Femur (tissue), 1 donor: ENCODE measurements at regions not wholly inside any gene's neighbourhood (a gene's known extent, or its start where the extent isn't known, plus 50 kb on each side); places are given as distances from the start of the nearest gene placed in this dataset.

ENCODE experiments used
- DNase-seq: peaks from one replicate; pipeline ENCODE4 v3.0.0-alpha.2; 2017

GRCh38 chr13:70357031-70357430 is 248.8 kb upstream of the KLHL1 start:
- DNase-seq, result no peak

- DNase-seq, result no peak
These were observed 244.8 kb upstream of the KLHL1 start for GRCh38 chr13:70353096-70353495.

GRCh38 chr13:70347947-70348620 is 239.8 kb upstream of the KLHL1 start:
- no peak for DNase-seq

GRCh38 chr13:70339738-70340137 is 231.5 kb upstream of the KLHL1 start:
- no peak for DNase-seq

DNA sequence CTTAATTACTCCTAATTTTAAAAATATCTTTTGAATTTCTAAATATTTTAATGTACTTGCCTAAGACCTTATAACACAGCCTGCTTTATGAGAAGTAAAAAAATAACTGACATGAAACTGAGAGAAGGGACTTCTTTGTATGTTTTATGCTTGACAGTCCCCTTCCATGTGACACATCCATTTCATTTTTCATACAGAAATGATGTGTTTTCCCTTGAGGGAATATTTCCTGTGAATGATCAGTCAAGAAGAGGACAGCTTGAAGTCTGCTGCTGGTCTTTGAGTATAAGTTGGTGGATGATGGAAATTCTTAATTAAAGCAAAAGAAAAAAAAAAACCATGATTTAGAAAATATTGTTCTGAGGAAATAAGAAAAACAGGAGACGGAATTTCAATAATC is 230.4 kb upstream of the KLHL1 start:
- no peak for DNase-seq

GRCh38 chr13:70336866-70337265 is 228.6 kb upstream of the KLHL1 start:
- no peak for DNase-seq

- DNase-seq, result no peak
These were observed 225.5 kb upstream of the KLHL1 start for GRCh38 chr13:70333752-70334151.

DNA sequence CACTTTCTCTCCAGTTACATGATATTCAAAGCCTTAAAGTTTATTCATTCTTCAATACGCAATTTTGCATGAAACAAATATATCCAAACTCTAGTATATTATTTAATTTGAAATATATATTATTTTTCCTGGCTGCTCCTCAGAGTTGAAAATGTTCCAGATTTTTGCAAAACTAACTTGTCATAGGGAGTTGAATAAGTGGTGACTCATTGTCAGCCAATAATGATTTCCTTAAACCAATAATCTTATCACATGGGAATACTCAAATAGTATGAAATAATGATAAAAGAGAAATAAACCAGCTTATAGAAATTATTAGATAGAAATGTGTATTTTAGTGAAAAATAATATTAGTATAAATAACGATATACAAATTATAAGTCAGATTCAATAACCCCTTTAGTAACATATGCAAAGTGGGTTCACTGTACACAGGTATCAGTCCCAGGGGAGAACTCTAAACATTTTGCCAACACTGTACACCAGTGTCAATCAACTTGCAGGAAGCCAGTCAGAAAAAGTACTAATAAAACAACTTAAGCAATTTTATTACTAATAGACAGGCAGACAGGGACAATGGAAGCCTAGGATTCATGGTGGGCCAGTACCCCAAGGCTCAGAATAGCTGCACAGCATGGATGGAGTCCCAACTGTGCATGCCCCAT is 222.6 kb upstream of the KLHL1 start:
- DNase-seq, result no peak

DNA sequence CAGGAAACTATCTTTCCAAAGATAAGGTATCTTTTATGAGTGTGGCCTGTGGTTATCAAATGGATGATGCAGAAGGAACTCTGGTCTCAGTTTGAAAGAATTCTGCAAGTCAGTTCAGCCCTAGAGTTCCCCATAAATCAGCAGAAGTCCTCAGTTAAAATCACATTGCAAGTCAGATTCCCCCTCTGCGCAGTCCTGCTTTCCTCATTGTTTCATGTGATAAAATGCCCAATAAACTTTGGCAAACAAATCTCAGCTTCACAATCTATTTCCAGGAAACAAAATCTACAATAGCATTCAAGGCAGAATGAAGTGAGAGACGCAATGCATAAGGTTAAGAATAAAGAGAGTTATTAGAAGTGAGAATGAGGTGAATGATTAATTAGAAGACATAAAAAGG is 216.3 kb upstream of the KLHL1 start:
- DNase-seq, result no peak

DNA sequence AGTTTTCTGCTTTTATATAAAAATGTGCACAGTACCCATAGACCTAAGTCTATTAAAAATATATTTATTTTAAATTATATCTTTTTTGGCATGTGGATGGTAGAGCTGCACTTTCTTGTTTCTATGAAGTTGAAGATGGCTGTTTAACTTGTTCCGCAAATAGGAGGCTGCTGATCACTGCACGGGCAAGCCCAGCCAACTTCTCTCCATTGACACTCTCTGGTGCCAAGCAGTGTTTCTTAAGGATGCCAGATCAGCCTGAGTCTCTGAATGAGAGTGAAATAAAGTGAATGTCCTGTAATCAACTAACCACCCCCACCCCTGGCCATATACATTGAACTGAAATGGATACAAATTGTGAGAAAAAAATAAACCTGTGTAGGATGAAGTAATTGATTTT is 202.9 kb upstream of the KLHL1 start:
- DNase-seq, result no peak

DNA sequence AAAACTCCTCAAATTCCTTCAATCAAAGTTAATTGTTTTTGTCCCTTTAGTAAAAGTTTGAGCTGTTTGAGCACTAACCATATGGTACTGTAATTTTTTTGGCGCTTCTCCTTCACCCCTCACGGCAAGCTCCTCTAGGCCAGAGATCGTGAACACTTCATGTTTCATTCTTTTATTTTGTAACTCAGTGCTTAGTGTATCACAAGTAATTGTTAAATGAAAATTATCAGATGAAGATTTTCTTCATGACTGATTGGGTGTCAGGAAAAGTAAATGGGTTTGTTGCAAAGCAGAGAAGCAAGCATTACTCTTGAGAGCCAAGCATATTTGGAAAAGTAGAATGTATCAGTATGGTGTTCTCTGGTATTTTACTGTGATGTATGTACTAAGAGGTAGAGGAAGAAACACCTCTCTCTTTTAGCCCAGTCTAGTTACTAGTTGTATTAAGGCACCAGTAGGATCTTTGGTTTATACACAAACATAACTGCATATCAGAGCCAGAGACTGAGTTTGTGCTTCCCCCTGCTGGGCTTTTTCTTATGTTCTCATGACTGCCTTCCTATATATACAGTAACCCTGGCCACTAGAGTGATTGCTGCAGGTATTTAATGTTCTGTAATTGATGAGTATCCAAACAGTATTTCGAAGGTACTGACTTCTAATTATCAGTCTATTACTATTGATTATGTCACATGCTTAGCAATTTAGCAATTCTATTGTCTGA is 202.3 kb upstream of the KLHL1 start:
- DNase-seq, result no peak

DNA sequence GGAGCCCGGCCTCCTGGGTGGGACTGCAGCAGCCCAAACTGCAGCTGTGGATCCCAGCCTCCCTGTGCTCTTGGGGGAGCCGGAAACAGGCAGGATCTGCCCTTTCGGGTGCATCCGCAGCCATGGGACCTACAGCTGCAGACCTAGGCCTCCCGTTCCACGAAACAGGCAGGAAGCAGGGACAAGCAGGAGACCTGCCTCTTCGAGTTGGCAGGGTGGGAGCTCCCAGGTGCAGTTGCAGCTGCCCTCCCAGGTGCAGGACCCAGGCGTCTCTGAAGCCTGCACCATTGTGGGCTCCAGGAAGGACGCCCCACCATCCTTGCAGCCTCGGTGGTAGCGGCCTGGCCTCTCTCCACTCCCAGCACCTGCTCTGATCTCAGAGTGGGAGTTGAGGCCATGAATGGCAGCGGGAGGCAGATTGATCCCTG is 189.0 kb upstream of the KLHL1 start:
- no peak for DNase-seq

DNA sequence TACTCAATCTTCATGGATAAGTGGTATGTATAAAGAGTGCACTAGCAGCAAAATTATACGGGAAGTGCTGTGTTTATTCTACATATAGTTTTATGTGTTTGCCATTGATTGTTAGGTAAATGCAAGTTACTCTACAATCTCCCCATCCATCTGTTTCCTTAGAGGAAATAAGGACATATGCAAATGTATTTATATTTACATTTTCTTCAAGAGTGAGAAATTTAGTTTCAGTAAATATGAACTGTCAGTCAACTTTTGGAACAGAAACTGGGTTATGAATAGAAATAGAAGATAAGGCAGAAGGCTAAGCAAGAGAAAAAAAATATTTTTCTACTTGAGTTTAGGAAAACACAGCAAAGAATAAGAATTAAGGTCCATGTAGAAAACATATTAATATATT is 176.1 kb upstream of the KLHL1 start:
- DNase-seq, result no peak

- DNase-seq, result no peak
These were observed 167.6 kb upstream of the KLHL1 start for GRCh38 chr13:70275841-70276240.

DNA sequence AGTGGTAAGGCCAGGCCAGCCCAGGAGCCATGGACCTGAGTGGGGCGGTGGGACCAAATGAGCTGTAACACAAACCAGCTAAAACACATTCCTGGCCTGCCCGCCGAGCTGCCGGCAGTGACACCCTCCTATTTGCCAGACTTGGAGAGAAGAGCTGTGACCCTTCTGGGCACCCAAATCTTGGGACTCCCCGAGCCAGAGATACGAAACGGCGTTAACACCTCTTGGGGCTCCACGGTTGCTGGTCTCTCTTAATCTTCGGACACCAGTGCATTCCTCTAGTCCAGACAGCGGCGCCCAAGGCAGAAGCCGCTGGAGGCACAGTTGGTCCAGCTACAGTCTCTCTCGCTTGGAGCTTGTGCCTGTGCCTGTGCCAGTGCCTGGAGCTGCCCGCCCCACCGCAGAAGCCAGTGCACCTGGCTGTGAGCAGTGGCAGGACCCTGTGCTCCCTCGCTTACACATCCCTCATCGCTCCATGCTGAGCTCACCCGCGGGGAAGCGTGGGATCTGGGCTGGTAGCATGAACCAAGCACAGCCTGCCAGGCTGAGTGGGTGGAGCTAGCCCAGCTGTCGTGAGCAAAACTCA is 147.2 kb upstream of the KLHL1 start:
- no peak for DNase-seq

DNA sequence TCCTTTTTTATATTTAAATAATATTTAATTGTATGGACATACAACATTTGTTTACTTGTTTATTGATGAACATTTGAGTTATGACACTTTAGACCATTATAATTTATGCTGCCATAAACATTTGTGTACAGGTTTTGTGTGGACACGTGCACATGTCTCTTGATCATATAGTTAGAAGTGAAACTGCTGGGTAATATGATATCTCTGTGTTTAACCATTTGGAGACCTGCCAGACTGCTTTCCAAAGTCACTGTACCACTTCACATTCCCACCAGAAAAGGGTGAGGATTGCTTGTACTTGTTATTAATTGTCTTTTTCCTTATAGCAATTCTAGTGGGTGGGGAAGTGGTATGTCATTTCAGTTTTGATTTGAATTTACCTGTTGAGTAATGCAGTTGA is 145.6 kb upstream of the KLHL1 start:
- DNase-seq, result no peak

GRCh38 chr13:70253411-70253810 is 145.2 kb upstream of the KLHL1 start:
- no peak for DNase-seq

DNA sequence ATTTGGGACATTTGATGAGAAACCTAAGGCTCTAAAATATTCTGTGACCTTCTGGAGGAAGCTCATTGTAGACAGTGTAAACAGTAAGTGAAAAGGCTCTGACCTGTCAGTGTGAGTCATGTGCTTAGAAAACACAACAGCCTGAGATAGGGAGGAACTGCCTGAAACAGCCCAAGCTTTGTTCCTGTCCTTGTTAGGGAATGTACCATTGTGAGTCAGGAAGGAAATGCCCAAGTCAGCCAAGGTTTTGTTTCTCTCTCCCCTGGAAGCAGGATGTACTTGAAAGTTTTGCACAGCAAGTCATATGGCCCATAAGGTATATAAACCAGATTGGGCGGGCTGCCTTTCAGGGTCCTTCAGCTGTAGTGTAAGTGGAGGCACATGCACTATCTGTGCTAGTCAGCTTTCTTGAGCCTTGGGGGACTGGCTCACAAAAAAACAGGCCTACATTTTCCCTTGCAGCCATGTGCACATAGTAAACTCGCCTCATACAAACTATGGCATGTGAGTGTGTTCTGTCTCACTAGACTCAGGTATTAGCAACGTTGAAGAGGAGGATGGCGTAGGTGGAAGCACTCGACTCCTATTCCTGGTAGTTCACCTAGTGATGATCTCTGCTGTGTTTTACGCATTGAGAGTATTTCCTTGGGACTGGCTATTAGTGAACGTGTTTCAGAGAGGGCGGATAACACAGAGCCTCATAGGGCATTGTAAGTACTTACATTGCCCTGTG is 141.2 kb upstream of the KLHL1 start:
- no peak for DNase-seq

- DNase-seq, result no peak
These were observed 128.9 kb upstream of the KLHL1 start for GRCh38 chr13:70237131-70237530.

DNA sequence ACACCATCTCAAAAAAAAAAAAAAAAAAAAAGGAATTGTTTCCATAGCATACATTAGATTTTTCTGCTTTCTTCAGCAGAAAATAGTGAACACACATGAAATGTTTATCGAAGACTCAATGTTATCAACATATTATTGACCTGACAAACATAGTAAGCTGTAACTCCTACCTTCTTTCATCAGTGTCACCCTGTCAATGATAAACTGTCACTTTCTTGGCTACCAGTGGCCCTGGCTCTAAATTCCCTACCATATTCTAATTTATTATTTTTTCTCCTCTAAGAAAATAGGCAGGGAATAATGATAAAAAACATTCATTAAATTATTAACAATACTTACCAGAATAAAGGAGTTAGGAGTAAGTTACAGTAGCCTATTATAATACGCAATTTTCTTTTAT is 127.3 kb upstream of the KLHL1 start:
- DNase-seq, result no peak

DNA sequence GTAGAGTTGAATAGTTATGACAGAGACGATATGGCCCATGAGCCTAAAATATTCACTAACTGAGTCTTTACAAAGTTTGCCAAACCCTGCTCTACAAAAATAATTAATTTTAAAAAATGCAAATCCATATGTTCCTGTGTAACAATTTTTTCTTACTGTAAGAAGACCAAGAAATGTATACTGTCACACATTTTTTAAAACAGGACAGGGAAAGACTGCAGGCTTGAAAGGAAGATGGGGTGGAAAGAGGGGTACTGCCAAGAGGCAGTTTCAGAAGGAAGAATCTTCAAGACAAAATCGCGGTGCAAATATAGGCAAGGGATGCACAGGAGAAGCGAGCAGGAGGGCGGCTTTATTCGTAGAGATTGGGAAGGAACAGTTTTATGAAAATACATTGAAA is 115.7 kb upstream of the KLHL1 start:
- DNase-seq, result no peak

DNA sequence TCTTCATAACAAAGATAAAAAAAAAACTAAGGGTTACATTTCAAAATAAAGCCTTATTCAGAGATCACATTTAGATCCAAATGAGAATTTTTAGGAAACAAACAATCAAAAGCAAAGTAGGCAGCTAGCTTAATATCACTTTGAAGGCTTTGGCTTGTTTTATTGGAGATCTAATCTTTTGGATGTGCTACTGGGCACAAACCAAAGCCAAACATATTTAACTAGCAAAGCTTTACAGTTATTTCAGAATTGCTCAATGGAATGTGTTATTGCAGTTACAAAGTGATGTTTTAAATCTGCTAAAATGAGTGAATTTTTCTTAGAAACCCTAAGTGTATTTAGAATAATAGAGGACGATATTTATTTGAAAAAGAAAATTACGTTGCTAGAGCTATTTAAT is 114.7 kb upstream of the KLHL1 start:
- no peak for DNase-seq

GRCh38 chr13:70218618-70219017 is 110.4 kb upstream of the KLHL1 start:
- DNase-seq, result no peak
